HL-60/S4 (cell line): ENCODE measurements at regions not wholly inside any gene's neighbourhood (a gene's known extent, or its start where the extent isn't known, plus 50 kb on each side); places are given as distances from the start of the nearest gene placed in this dataset.
"Not testable (repeated sequence)": the region's sequence is repeated elsewhere in the genome, so short reads cannot be mapped to it uniquely, and the experiment has no call there.

Experiments
- in situ Hi-C: fragments of 300-500 bp; cut with MboI; formaldehyde crosslinking; loops from 2 replicates; pipeline ENCODE4 v1.14.3; 2022; ENCODE audit warnings: low sequenced_read_pairs

- in situ Hi-C loops: no loop called here
Measured at GRCh38 chr4:106603471-106603870, 234.9 kb upstream of the GIMD1 start.

- in situ Hi-C loops: no loop called here
Measured at GRCh38 chr4:106602711-106603110, 234.1 kb upstream of the GIMD1 start.

- in situ Hi-C loops: no loop called here
Measured at GRCh38 chr4:106601519-106601918, 232.9 kb upstream of the GIMD1 start.

GRCh38 chr4:106595906-106596305 lies 227.3 kb upstream of the GIMD1 start:
- in situ Hi-C loops: no loop called here

- in situ Hi-C loops: no loop called here
Measured at GRCh38 chr4:106594291-106594952, 225.8 kb upstream of the GIMD1 start.

GRCh38 chr4:106588891-106589290 lies 220.3 kb upstream of the GIMD1 start:
- in situ Hi-C loops: no loop called here

GRCh38 chr4:106587558-106587957 lies 219.0 kb upstream of the GIMD1 start:
- in situ Hi-C loops: no loop called here

GRCh38 chr4:106585915-106586349 lies 217.4 kb upstream of the GIMD1 start:
- in situ Hi-C loops: no loop called here

GRCh38 chr4:106584337-106584989 lies 215.9 kb upstream of the GIMD1 start:
- in situ Hi-C loops: no loop called here

- in situ Hi-C loops: no loop called here
Measured at GRCh38 chr4:106583567-106583966, 215.0 kb upstream of the GIMD1 start.

- in situ Hi-C loops: no loop called here
Measured at GRCh38 chr4:106583108-106583507, 214.5 kb upstream of the GIMD1 start.

- in situ Hi-C loops: no loop called here
Measured at GRCh38 chr4:106582103-106582502, 213.5 kb upstream of the GIMD1 start.

- in situ Hi-C loops: no loop called here
Measured at GRCh38 chr4:106579236-106579635, 210.7 kb upstream of the GIMD1 start.

- in situ Hi-C loops: no loop called here
Measured at GRCh38 chr4:106569146-106570031, 200.8 kb upstream of the GIMD1 start.

GRCh38 chr4:106565727-106566126 lies 197.1 kb upstream of the GIMD1 start:
- in situ Hi-C loops: no loop called here

GRCh38 chr4:106563637-106564036 lies 195.1 kb upstream of the GIMD1 start:
- in situ Hi-C loops: not testable (repeated sequence)

- in situ Hi-C loops: no loop called here
Measured at GRCh38 chr4:106551724-106552123, 183.1 kb upstream of the GIMD1 start.

- in situ Hi-C loops: no loop called here
Measured at GRCh38 chr4:106548446-106549044, 180.0 kb upstream of the GIMD1 start.

- in situ Hi-C loops: no loop called here
Measured at GRCh38 chr4:106546370-106546769, 177.8 kb upstream of the GIMD1 start.

GRCh38 chr4:106542609-106543008 lies 174.0 kb upstream of the GIMD1 start:
- in situ Hi-C loops: not testable (repeated sequence)

- in situ Hi-C loops: no loop called here
Measured at GRCh38 chr4:106541253-106541652, 172.7 kb upstream of the GIMD1 start.
